ENCODE measurements at regions not wholly inside any gene's neighbourhood (a gene's known extent, or its start where the extent isn't known, plus 50 kb on each side); places are given as distances from the start of the nearest gene placed in this dataset.

GRCh38 chr10:128978211-128978610 lies 488.8 kb upstream of the MGMT start:
- no peak overlapping the region for H3K4me3 ChIP-seq (replicated peaks; ENCODE audit: low read depth, low read length)
- TF ChIP-seq CTCF (IDR thresholded peaks at IDR 0.05; ENCODE audit: low read depth, low read length, missing control alignments) = no peak
- no peak for DNase-seq (ENCODE audit: extremely low read depth, low read depth)

- H3K4me3 ChIP-seq (replicated peaks; ENCODE audit: low read depth, low read length) = no peak overlapping the region
- TF ChIP-seq CTCF (IDR thresholded peaks at IDR 0.05; ENCODE audit: low read depth, low read length, missing control alignments) = no peak
- no peak for DNase-seq (ENCODE audit: extremely low read depth, low read depth)
These were observed 487.6 kb upstream of the MGMT start for GRCh38 chr10:128979405-128979804.

- no peak for DNase-seq (ENCODE audit: extremely low read depth, low read depth)
- H3K4me3 ChIP-seq (replicated peaks; ENCODE audit: low read depth, low read length) = no peak overlapping the region
- no peak for TF ChIP-seq CTCF (IDR thresholded peaks at IDR 0.05; ENCODE audit: low read depth, low read length, missing control alignments)
These were observed 485.8 kb upstream of the MGMT start for GRCh38 chr10:128981251-128981650.

- no peak for TF ChIP-seq CTCF (IDR thresholded peaks at IDR 0.05; ENCODE audit: low read depth, low read length, missing control alignments)
- DNase-seq (ENCODE audit: extremely low read depth, low read depth) = no peak
- no peak overlapping the region for H3K4me3 ChIP-seq (replicated peaks; ENCODE audit: low read depth, low read length)
These were observed 485.0 kb upstream of the MGMT start for GRCh38 chr10:128981881-128982615.

DNA sequence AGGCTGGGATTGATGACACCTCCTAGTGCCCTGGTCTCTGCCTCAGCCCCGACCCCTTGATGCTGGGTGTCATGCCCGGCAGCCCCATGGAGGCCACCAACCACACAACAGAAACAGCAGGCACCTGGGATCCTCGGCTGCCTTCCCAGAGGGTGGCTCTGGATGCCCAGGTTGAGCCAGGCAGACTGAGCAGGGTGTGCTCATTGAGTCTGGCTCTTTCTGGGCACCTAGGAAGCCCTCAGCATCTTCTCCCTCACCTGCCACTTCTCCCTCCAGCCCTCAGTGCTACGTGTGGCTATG lies 484.5 kb upstream of the MGMT start:
- no peak for DNase-seq (ENCODE audit: extremely low read depth, low read depth)
- TF ChIP-seq CTCF (IDR thresholded peaks at IDR 0.05; ENCODE audit: low read depth, low read length, missing control alignments) = no peak
- H3K4me3 ChIP-seq (replicated peaks; ENCODE audit: low read depth, low read length) = no peak overlapping the region

DNA sequence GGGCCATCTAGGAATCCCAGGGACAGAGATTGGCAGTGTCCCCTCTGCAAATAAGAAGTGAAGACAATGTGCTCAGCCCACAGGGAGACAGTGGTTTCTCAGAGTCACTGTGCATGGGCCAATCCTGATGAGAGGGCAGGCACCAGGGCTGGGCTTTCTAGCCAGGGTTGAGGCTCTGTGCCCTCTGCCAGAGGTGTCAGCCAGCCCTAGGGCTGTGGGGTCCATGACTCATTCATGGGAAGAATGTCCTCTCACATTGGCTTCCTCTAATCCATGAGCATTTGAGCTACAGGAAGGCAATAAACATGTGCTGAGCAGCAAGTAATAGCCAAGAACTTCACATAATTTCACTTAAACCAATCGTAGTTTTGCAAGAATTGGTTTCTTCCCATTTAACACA lies 482.0 kb upstream of the MGMT start:
- no peak for TF ChIP-seq CTCF (IDR thresholded peaks at IDR 0.05; ENCODE audit: low read depth, low read length, missing control alignments)
- H3K4me3 ChIP-seq (replicated peaks; ENCODE audit: low read depth, low read length) = no peak overlapping the region
- no peak for DNase-seq (ENCODE audit: extremely low read depth, low read depth)

DNA sequence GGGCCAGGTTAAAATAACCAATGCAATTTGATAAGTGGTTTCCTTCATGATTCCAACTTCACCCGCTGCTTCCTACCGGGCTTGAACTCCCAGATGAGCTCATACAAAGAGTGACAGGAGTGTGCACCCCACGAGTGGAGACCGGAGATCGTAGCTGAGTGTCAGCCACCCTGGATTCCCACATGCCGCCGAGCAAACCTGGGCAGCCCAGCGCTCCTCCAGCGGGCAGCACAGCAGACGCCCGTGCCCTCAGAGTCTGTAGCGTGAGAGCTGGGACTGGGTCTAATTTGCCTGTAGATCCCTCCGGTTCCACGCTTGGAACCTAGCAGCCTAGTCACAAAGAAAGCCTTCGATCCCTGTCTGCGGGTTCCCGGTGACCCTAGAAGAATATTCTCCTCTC lies 476.1 kb upstream of the MGMT start:
- no peak for TF ChIP-seq CTCF (IDR thresholded peaks at IDR 0.05; ENCODE audit: low read depth, low read length, missing control alignments)
- DNase-seq (ENCODE audit: extremely low read depth, low read depth) = no peak
- H3K4me3 ChIP-seq (replicated peaks; ENCODE audit: low read depth, low read length) = no peak overlapping the region

Data from HFF-Myc (cell line).